ENCODE measurements at regions not wholly inside any gene's neighbourhood (a gene's known extent, or its start where the extent isn't known, plus 50 kb on each side); places are given as distances from the start of the nearest gene placed in this dataset.

- no peak for DNase-seq
These were observed 54.5 kb upstream of the C3orf80 start for GRCh38 chr3:160170409-160171370.

- no peak for DNase-seq
These were observed 53.4 kb upstream of the C3orf80 start for GRCh38 chr3:160171813-160172212.

- no peak for DNase-seq
These were observed 50.6 kb upstream of the C3orf80 start for GRCh38 chr3:160174621-160175020.

Measured in DMS53 (cell line).